ENCODE measurements at regions not wholly inside any gene's neighbourhood (a gene's known extent, or its start where the extent isn't known, plus 50 kb on each side); places are given as distances from the start of the nearest gene placed in this dataset.

- WGBS (ENCODE audit: extremely low coverage, insufficient coverage, insufficient read length): no CpG with 5 or more reads among the region's 3 CpGs
- Histone ChIP-seq H3K23ac (ENCODE audit: low read length) (no peak overlapping the region), H3K9me3 (ENCODE audit: insufficient read depth, low read depth, low read length) (no peaks in the 10 kb centered on the region), H3K36me3 (ENCODE audit: control insufficient read depth in 1 of 2, insufficient read depth in 2 of 2, low read length in 2 of 2) (no peaks in the 10 kb centered on the region), H4K8ac (ENCODE audit: low read depth, low read length) (no peak overlapping the region), H2AK5ac (ENCODE audit: low read length) (no peak overlapping the region), H3K79me2 (ENCODE audit: control insufficient read depth, insufficient read depth, low read length, poor library complexity) (no peaks in the 10 kb centered on the region), H3K4ac (ENCODE audit: low read depth, low read length) (no peak overlapping the region), H2BK12ac (ENCODE audit: low read length) (no peak overlapping the region), H3K4me3 (ENCODE audit: low read depth, low read length) (no peak overlapping the region), H3K79me1 (ENCODE audit: low read length) (no peaks in the 10 kb centered on the region), H3K4me2 (ENCODE audit: low read length) (no peak overlapping the region), H2AFZ (ENCODE audit: insufficient read depth, low read length, poor library complexity) (no peak overlapping the region), H2BK120ac (ENCODE audit: insufficient read depth, low read length, poor library complexity) (no peak overlapping the region), H3K4me1 (ENCODE audit: control insufficient read depth in 1 of 2, insufficient read depth in 2 of 2, low read length in 2 of 2) (peaks cover 0 to 3% of the 10 kb centered on the region in 2 experiments), H4K91ac (ENCODE audit: low read depth, low read length) (no peak overlapping the region), H3K9ac (ENCODE audit: low read length) (no peak overlapping the region), H4K12ac (ENCODE audit: low read depth, low read length) (no peak overlapping the region), H3K18ac (ENCODE audit: low read length) (no peak overlapping the region), H3K14ac (ENCODE audit: low read length) (no peak overlapping the region), H2BK5ac (ENCODE audit: low read depth, low read length, poor library complexity) (no peak overlapping the region), H3K27ac (ENCODE audit: low read depth, low read length) (no peak overlapping the region), H3K27me3 (ENCODE audit: insufficient read depth, low read length) (no peaks in the 10 kb centered on the region)
- DNase-seq: no peak
Observed at GRCh38 chr6:127013865-127014264, 104.6 kb upstream of the RSPO3 start.

GRCh38 chr6:127015858-127016257, 102.6 kb upstream of the RSPO3 start:
- no peak overlapping the region for H3K23ac ChIP-seq (ENCODE audit: low read length)
- H4K12ac ChIP-seq (ENCODE audit: low read depth, low read length): no peak overlapping the region
- H3K79me1 ChIP-seq (ENCODE audit: low read length): peaks cover 4% of the 10 kb centered on the region
- no peak overlapping the region for H2AK5ac ChIP-seq (ENCODE audit: low read length)
- no peak overlapping the region for H3K4me3 ChIP-seq (ENCODE audit: low read depth, low read length)
- H2AFZ ChIP-seq (ENCODE audit: insufficient read depth, low read length, poor library complexity): no peak overlapping the region
- no peak overlapping the region for H3K4ac ChIP-seq (ENCODE audit: low read depth, low read length)
- no peak overlapping the region for H3K18ac ChIP-seq (ENCODE audit: low read length)
- no peaks in the 10 kb centered on the region for H3K27me3 ChIP-seq (ENCODE audit: insufficient read depth, low read length)
- H3K36me3 ChIP-seq (ENCODE audit: control insufficient read depth in 1 of 2, insufficient read depth in 2 of 2, low read length in 2 of 2): no peaks in the 10 kb centered on the region
- H2BK12ac ChIP-seq (ENCODE audit: low read length): no peak overlapping the region
- H3K4me2 ChIP-seq (ENCODE audit: low read length): no peak overlapping the region
- H3K27ac ChIP-seq (ENCODE audit: low read depth, low read length): no peak overlapping the region
- peaks cover 0 to 5% of the 10 kb centered on the region in 2 experiments for H3K4me1 ChIP-seq (ENCODE audit: control insufficient read depth in 1 of 2, insufficient read depth in 2 of 2, low read length in 2 of 2)
- H3K14ac ChIP-seq (ENCODE audit: low read length): no peak overlapping the region
- H3K9me3 ChIP-seq (ENCODE audit: insufficient read depth, low read depth, low read length): no peaks in the 10 kb centered on the region
- H2BK120ac ChIP-seq (ENCODE audit: insufficient read depth, low read length, poor library complexity): no peak overlapping the region
- no peak overlapping the region for H3K9ac ChIP-seq (ENCODE audit: low read length)
- no peak for DNase-seq
- H3K79me2 ChIP-seq (ENCODE audit: control insufficient read depth, insufficient read depth, low read length, poor library complexity): no peaks in the 10 kb centered on the region
- H2BK5ac ChIP-seq (ENCODE audit: low read depth, low read length, poor library complexity): no peak overlapping the region
- no peak overlapping the region for H4K91ac ChIP-seq (ENCODE audit: low read depth, low read length)
- peak overlapping the region; percentile 2 for H4K8ac ChIP-seq (ENCODE audit: low read depth, low read length)

GRCh38 chr6:127019828-127020227, 98.6 kb upstream of the RSPO3 start:
- Histone ChIP-seq H3K4me1 (ENCODE audit: control insufficient read depth in 1 of 2, insufficient read depth in 2 of 2, low read length in 2 of 2) (peaks cover 2 to 7% of the 10 kb centered on the region in 2 experiments), H3K79me2 (ENCODE audit: control insufficient read depth, insufficient read depth, low read length, poor library complexity) (no peaks in the 10 kb centered on the region), H2AFZ (ENCODE audit: insufficient read depth, low read length, poor library complexity) (no peak overlapping the region), H3K27ac (ENCODE audit: low read depth, low read length) (no peak overlapping the region), H3K4me2 (ENCODE audit: low read length) (no peak overlapping the region), H3K9me3 (ENCODE audit: insufficient read depth, low read depth, low read length) (no peaks in the 10 kb centered on the region), H3K23ac (ENCODE audit: low read length) (no peak overlapping the region), H3K18ac (ENCODE audit: low read length) (no peak overlapping the region), H3K9ac (ENCODE audit: low read length) (no peak overlapping the region), H4K12ac (ENCODE audit: low read depth, low read length) (no peak overlapping the region), H3K4me3 (ENCODE audit: low read depth, low read length) (no peak overlapping the region), H3K79me1 (ENCODE audit: low read length) (peaks cover 9% of the 10 kb centered on the region), H3K14ac (ENCODE audit: low read length) (no peak overlapping the region), H3K36me3 (ENCODE audit: control insufficient read depth in 1 of 2, insufficient read depth in 2 of 2, low read length in 2 of 2) (no peaks in the 10 kb centered on the region), H2BK12ac (ENCODE audit: low read length) (no peak overlapping the region), H2BK120ac (ENCODE audit: insufficient read depth, low read length, poor library complexity) (no peak overlapping the region), H2BK5ac (ENCODE audit: low read depth, low read length, poor library complexity) (no peak overlapping the region), H2AK5ac (ENCODE audit: low read length) (no peak overlapping the region), H4K8ac (ENCODE audit: low read depth, low read length) (no peak overlapping the region), H4K91ac (ENCODE audit: low read depth, low read length) (peak overlapping the region; percentile 55), H3K27me3 (ENCODE audit: insufficient read depth, low read length) (no peaks in the 10 kb centered on the region), H3K4ac (ENCODE audit: low read depth, low read length) (no peak overlapping the region)
- WGBS (ENCODE audit: extremely low coverage, insufficient coverage, insufficient read length): no CpG with 5 or more reads among the region's 1 CpG
- no peak for DNase-seq

- peak overlapping the region; percentile 91 for H2BK12ac ChIP-seq (ENCODE audit: low read length)
- no peak overlapping the region for H3K4me3 ChIP-seq (ENCODE audit: low read depth, low read length)
- H2BK5ac ChIP-seq (ENCODE audit: low read depth, low read length, poor library complexity): peak overlapping the region; percentile 56
- DNase-seq: no peak
- no CpG with 5 or more reads among the region's 7 CpGs for WGBS (ENCODE audit: extremely low coverage, insufficient coverage, insufficient read length)
- no peak overlapping the region for H2AFZ ChIP-seq (ENCODE audit: insufficient read depth, low read length, poor library complexity)
- no peaks in the 10 kb centered on the region for H3K27me3 ChIP-seq (ENCODE audit: insufficient read depth, low read length)
- no peaks in the 10 kb centered on the region for H3K79me2 ChIP-seq (ENCODE audit: control insufficient read depth, insufficient read depth, low read length, poor library complexity)
- H3K14ac ChIP-seq (ENCODE audit: low read length): peak overlapping the region; percentile 84
- H3K79me1 ChIP-seq (ENCODE audit: low read length): peaks cover 19% of the 10 kb centered on the region
- no peak overlapping the region for H3K4me2 ChIP-seq (ENCODE audit: low read length)
- no peak overlapping the region for H3K27ac ChIP-seq (ENCODE audit: low read depth, low read length)
- H2BK120ac ChIP-seq (ENCODE audit: insufficient read depth, low read length, poor library complexity): peak overlapping the region; percentile 38
- no peak overlapping the region for H4K12ac ChIP-seq (ENCODE audit: low read depth, low read length)
- no peak overlapping the region for H4K91ac ChIP-seq (ENCODE audit: low read depth, low read length)
- no peak overlapping the region for H3K18ac ChIP-seq (ENCODE audit: low read length)
- H3K9me3 ChIP-seq (ENCODE audit: insufficient read depth, low read depth, low read length): no peaks in the 10 kb centered on the region
- no peak overlapping the region for H4K8ac ChIP-seq (ENCODE audit: low read depth, low read length)
- H3K23ac ChIP-seq (ENCODE audit: low read length): no peak overlapping the region
- H3K36me3 ChIP-seq (ENCODE audit: control insufficient read depth in 1 of 2, insufficient read depth in 2 of 2, low read length in 2 of 2): no peaks in the 10 kb centered on the region
- H3K4me1 ChIP-seq (ENCODE audit: control insufficient read depth in 1 of 2, insufficient read depth in 2 of 2, low read length in 2 of 2): peaks cover 5 to 10% of the 10 kb centered on the region in 2 experiments
- H2AK5ac ChIP-seq (ENCODE audit: low read length): peak overlapping the region; percentile 23
- no peak overlapping the region for H3K9ac ChIP-seq (ENCODE audit: low read length)
- H3K4ac ChIP-seq (ENCODE audit: low read depth, low read length): no peak overlapping the region
Observed at GRCh38 chr6:127022302-127022701, 96.2 kb upstream of the RSPO3 start.

Measured in trophoblast cell (in vitro differentiated cells and primary cell).